Activated CD8-positive, alpha-beta memory T cell treated with anti-CD3 and anti-CD28 coated beads, Interleukin-2, amount 50 U/mL, for 48 hours (primary cell): ENCODE measurements at regions not wholly inside any gene's neighbourhood (a gene's known extent, or its start where the extent isn't known, plus 50 kb on each side); places are given as distances from the start of the nearest gene placed in this dataset.
"Not testable (repeated sequence)": the region's sequence is repeated elsewhere in the genome, so short reads cannot be mapped to it uniquely, and the experiment has no call there.

Experiments
- DNase-seq: peaks from one replicate; pipeline ENCODE4 v3.0.0-alpha.2; 2020

DNA sequence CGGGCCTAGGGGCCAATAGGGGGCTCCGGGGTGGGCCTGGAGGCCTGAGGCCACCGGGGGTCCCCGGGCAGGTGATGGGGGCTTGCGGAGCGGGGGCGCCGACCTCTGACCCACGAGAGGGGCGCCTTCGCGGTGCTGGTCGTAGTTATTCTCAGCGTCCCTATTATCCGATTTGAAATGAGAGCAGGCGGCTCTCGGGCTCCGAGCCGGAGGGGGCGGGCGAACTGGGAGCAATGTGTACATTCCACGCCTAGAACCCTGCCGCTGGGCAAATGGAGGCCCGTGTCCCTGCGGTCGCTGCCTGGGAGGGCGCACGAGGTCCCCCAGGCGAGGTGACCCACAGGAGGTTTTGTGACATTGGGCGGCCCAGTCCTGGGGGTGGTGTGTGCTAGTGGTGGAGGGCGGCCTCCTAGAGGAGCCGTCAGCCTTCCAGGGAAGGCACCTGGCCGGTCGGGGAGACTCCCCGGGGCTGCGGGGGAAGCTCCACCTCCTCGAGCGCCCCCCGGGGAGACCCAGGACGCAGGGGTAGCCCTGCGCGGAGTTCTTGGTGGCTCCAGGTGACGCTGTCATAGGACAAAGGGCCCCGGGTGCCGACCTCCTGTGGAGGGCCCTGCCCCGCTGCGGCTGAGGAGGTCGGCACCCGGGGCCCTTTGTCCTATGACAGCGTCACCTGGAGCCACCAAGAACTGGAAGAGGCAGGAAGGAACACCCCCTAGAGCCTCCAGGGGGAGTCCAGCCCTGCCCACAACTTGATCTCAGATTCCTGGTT lies 102.6 kb upstream of the PRKX start:
- peak; percentile 68 for DNase-seq

- no peak for DNase-seq
Measured at GRCh38 chrX:3811331-3812311, 98.2 kb upstream of the PRKX start.

DNA sequence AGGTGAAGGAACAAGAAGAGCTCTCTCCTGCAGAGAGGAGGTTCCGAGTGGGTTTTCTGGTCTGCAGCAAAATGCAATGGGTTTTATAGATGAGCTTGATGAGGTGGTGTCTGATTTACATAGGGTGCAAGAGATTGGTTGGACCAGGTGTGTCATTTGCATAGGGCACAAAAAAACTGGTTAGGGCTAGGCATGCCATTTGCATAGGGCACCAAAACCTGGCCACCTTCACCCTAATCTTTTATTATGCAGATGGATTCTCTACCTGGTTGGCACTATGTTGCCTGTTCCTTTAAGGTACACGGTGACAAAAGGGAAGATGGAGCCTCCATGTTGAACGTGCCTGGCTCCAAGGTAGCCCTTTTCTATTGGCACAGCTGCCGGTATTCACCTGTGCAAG lies 94.5 kb upstream of the PRKX start:
- no peak for DNase-seq

GRCh38 chrX:3806630-3807029 lies 93.2 kb upstream of the PRKX start:
- DNase-seq = no peak

DNA sequence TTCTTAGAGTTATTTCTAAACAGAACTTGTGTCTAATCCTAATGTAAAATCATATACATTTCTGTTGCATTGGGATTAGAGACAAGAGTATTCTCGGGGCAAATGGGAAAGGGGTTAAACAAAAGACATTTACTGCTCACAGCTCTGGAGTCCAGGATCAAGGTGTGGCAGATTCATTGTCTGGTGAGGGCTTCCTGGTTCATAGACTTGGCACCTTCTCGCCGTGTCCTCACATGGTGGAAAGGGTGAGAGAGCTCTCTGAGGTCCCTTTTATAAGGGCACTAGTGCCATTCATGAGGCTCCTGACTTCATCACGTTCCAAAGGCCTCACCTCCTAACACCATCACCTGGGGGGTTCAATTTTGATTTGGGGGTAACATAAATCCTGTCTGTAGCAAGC lies 90.3 kb upstream of the PRKX start:
- DNase-seq = no peak

- no peak for DNase-seq
Measured at GRCh38 chrX:3803305-3803704, 89.9 kb upstream of the PRKX start.

DNA sequence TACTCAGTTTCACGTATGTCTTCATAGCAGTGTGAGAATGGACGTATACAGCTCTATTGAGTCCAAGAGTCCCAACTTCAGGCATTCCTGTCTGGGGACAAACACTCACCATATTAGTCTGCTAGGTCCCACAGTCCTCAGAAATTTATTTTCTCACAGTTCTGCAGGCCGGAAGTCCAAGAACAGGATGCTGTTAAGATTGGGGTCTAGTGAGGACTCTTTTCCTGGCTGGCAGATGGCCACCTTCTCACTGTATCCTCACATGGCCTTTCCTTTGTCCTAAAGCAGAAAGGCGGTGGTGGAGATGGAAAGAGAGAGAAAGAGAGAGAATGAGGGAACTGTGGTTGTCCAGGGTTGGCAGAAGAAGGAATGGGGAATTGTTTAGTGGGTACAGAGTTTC lies 82.0 kb upstream of the PRKX start:
- not testable (repeated sequence) for DNase-seq

- no peak for DNase-seq
Measured at GRCh38 chrX:3791449-3791848, 78.0 kb upstream of the PRKX start.

DNA sequence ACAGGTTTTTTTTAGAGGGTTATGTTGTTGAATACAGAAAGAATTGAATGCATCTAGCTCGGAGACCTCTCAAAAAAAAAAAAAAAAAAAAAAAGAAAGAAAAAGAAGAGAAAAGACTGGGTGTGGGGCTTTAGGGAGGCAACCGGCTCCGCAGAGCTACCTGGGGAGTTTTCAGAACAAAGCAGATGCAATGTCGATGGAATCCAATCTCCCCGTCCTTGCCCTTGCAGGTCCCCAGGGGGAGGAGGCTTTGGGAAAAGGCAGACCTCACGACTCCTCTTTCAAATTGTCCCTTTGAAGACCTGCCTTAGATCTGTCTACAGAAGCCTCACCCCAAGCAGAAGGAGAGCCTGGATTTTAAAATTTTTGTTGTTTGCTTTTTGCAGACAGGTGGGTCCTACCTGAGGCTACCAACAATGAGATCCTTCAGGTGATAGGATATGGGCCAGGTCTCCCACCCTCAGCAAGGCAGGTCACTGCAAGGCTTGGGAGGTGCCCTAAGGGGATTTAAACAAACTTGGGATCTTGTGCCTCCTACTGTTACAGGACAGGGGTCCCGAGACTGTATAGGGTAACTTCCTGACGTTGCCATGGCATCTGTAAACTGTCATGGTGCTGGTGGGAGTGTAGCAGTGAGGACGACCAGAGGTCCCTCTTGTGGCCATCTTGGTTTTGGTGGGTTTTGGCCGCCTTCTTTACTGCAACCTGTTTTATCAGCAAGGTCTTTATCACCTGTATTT lies 75.2 kb upstream of the PRKX start:
- no peak for DNase-seq

GRCh38 chrX:3787856-3788255 lies 74.4 kb upstream of the PRKX start:
- no peak for DNase-seq

DNA sequence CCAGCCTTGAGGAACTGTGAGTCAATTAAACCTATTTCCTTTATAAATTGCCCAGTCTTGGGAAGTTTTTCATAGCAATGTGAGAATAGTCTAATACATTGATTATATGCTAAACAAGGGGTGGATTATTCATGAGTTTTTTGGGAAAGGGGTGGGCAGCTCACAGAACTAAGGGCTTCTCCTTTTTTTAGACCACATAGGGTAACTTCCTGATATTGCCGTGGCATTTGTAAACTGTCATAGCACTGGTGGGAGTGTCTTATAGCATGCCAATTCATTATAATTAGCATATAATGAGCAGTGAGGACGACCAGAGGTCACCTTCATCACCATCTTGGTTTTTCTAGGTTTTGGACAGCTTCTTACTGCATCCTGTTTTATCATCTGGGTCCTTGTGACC lies 72.4 kb upstream of the PRKX start:
- not testable (repeated sequence) for DNase-seq

DNA sequence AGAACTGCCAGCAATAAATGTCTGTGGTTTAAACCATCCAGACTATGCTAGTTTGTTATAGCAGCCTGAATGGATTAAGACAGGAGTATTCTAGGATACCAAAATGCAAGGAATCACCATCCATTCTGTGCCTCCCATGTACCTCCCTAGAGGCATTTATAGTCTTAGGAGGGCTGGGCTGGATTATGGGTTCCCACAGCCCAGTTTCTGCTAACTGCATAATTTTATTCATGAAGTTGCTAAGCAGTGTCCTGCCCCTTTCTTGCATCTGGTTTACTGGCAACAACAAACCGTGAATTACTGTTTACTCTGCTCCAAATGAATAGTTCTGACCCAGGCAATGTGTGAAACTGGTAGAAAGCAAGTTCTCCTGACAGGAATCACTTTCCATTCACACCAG lies 67.1 kb upstream of the PRKX start:
- DNase-seq = no peak

DNA sequence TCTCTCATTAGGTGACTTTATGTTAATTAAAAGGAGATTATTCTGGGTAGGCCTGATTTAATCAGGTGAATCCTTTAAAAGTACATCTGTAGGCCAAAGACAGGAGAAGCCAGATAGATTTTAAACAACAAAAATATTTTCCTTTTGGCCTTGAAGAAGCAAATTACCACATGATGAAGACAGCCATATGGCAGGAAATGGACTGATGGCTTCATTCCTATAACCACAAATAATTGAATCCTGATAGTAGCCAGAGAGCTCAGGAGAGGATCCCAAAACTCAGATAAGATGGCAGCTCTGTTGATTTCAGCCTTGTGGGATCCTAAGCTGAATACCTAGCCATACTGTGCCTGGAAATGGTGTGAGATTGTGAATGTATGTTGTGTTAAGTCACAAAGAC lies 66.1 kb upstream of the PRKX start:
- no peak for DNase-seq

DNA sequence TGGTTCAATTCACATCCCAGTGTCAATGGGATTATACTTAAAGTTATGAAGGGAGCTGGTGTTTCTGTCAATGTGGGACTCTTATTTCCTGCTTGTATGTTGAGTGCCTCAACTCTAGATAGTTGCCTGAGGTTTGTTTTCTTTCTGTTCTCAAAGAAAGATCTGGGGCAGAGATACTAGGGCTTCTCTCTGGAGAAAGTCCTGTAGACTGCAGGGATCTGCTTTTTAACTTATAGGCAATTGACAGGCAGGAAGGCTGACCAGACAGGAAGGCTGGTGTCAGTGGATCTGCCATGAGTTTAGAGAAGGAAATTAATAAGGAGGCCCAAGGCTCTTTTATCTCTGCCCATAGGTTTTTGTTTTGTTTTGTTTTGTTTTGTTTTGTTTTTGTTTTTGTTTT lies 64.0 kb upstream of the PRKX start:
- no peak for DNase-seq

DNA sequence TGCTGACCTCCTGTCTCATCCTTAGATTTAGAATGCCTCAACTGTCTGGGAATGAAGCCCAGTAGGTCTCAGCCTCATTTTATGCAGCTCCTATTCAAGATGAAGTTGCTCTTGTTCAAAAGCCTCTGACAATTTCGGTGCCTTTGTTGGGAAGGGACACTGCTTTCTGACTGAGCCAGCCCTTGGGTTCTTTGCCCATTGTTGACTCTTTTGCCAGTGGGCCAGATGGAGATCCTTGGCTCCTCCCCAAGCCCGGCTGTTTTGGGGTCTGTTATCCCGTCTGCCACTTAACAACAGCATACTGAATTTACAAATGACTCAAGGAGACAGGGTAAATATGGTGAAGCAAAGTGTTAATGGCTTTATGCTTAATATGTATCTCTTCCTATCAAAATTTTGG lies 58.3 kb upstream of the PRKX start:
- no peak for DNase-seq

DNA sequence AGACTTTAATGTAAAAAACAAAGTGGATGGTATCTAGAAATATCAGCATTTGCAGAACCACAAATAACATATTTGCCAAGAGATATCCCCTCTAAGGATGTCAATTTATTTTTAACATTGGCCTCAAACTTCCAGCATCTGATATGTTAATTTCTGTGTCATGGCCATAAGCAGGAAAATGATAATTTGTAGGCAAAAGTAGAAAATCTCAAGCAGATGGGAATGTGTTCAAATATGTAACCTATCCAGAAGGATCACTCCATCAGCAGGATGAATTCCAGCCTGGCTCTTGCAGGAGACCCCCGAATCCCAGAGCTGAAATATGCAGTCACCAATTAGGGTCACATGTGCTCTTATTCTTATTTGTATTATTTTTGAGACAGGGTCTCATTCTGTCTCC lies 55.4 kb upstream of the PRKX start:
- DNase-seq = no peak
